Type B pancreatic cell (in vitro differentiated cells): ENCODE measurements at regions not wholly inside any gene's neighbourhood (a gene's known extent, or its start where the extent isn't known, plus 50 kb on each side); places are given as distances from the start of the nearest gene placed in this dataset.

ENCODE experiments used
- DNase-seq: peaks from one replicate; pipeline ENCODE4 v3.0.0; 2021; ENCODE audit warnings: mixed read lengths; ENCODE audit not compliant: unreplicated experiment; ENCODE audit errors: extremely low spot score
- H3K27ac Mint-ChIP-seq: 2 replicates; pipeline ENCODE4 v1.8.0; 2021; ENCODE audit warnings: mild to moderate bottlenecking, mixed read lengths
- H3K27me3 Mint-ChIP-seq: 2 replicates; pipeline ENCODE4 v1.8.0; 2021; ENCODE audit warnings: mixed read lengths
- H3K36me3 Mint-ChIP-seq: 2 replicates; pipeline ENCODE4 v1.8.0; 2021; ENCODE audit warnings: mixed read lengths
- H3K4me1 Mint-ChIP-seq: one replicate; pipeline ENCODE4 v1.8.0; 2021; ENCODE audit warnings: mixed read lengths; ENCODE audit not compliant: unreplicated experiment
- H3K4me3 Mint-ChIP-seq: 2 replicates; pipeline ENCODE4 v1.8.0; 2021; ENCODE audit warnings: mild to moderate bottlenecking, mixed read lengths
- H3K9me3 Mint-ChIP-seq: 2 replicates; pipeline ENCODE4 v1.8.0; 2021; ENCODE audit warnings: mixed read lengths
- TF ChIP-seq, protein P1 (sequence below): fragments of 200-600 bp; sonication (generic); conservative IDR thresholded peaks from 2 replicates; pipeline ENCODE4 v1.5.0; 2021; ENCODE audit warnings: antibody characterized with exemption, mild to moderate bottlenecking

DNA sequence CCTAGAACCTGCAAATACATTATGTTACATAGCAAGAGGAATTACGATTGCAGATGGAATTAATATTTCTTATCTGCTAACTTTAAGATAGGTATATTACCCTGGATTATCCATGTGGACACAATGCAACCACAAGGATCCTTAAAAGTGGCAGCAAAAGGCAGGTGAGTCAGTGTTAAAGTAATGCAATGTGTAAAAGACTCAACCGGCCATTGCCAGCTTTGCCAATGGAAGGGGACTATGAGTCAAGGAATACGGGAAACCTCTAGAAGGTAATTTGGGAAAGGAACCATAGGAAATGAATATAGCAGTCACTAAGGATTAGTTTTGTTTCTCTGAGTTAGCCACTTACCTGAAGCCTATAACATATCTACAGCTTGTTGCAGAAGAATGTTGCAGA, 692.1 kb upstream of the ZP4 start:
- no peak overlapping the region for H3K27ac Mint-ChIP-seq
- DNase-seq = no peak
- H3K36me3 Mint-ChIP-seq = no peaks in the 10 kb centered on the region
- H3K4me1 Mint-ChIP-seq = no peaks in the 10 kb centered on the region
- peaks cover 3% of the 10 kb centered on the region for H3K27me3 Mint-ChIP-seq
- peaks cover 4% of the 10 kb centered on the region for H3K9me3 Mint-ChIP-seq
- no peak overlapping the region for H3K4me3 Mint-ChIP-seq
- TF ChIP-seq, protein P1, sequence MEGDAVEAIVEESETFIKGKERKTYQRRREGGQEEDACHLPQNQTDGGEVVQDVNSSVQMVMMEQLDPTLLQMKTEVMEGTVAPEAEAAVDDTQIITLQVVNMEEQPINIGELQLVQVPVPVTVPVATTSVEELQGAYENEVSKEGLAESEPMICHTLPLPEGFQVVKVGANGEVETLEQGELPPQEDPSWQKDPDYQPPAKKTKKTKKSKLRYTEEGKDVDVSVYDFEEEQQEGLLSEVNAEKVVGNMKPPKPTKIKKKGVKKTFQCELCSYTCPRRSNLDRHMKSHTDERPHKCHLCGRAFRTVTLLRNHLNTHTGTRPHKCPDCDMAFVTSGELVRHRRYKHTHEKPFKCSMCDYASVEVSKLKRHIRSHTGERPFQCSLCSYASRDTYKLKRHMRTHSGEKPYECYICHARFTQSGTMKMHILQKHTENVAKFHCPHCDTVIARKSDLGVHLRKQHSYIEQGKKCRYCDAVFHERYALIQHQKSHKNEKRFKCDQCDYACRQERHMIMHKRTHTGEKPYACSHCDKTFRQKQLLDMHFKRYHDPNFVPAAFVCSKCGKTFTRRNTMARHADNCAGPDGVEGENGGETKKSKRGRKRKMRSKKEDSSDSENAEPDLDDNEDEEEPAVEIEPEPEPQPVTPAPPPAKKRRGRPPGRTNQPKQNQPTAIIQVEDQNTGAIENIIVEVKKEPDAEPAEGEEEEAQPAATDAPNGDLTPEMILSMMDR = no peak

DNA sequence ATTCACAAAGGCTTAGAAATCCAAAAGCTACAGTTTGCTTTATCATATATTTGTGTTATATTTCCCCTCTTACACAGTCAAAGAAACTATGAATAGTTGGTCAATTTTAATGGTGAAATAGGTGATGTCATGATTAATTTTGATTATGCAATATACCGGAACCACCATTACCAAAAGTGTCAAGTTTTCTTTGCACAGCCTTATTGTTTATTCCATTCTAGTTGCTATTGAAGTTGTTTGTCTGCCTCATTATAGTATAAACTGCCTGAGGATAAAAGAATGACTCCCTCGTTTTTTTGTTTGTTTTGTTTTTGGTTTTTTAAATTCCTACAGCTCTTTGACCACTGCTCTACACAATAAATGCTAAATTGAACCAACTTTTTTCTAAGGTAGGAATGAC, 690.6 kb upstream of the ZP4 start:
- Mint-ChIP-seq H3K9me3 (no peaks in the 10 kb centered on the region), H3K27me3 (peaks cover 3% of the 10 kb centered on the region), H3K4me3 (no peak overlapping the region), H3K36me3 (no peaks in the 10 kb centered on the region), H3K4me1 (no peaks in the 10 kb centered on the region), H3K27ac (no peak overlapping the region)
- TF ChIP-seq, protein P1 = no peak
- DNase-seq = no peak

DNA sequence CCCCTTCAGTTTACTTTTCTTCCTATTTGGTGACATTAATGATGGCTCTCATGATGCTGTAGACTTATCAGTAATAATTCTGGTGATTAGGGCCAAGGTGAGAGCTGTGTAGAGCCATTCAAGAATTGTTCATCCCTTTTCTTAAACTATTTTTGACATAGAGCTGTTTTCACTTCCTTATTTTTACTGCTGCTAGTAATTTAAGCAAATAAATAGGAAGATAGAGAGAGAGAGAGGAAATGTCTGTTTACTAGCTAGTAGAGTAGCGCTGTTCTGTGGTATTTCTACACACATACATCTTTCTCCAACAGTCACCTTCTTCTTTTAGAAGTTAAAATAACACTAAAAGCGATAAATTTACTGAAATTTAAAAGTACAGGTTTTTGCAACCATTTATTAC, 678.0 kb upstream of the ZP4 start:
- Mint-ChIP-seq H3K4me1 (no peaks in the 10 kb centered on the region), H3K27ac (no peak overlapping the region), H3K4me3 (no peak overlapping the region), H3K36me3 (no peaks in the 10 kb centered on the region), H3K27me3 (no peaks in the 10 kb centered on the region), H3K9me3 (peaks cover 4% of the 10 kb centered on the region)
- DNase-seq = no peak
- TF ChIP-seq, protein P1 = no peak

DNA sequence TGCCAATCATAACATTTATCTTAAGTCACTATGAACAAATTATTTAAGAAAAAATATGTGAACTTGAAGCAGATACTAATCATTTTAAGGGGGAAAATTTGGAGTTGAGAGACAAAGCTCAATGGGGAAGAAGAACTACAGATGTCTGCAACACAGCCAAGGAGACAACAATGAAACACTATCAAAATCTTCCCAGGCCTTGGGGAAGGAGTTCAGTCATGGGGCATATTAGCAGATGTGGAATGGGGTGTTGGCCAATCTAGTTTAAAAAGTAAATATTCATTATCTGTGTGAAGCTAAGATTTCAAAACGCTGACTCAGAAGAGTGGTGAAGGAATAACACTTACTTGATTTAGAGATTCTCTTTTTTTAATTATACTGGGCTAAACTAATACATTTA, 671.6 kb upstream of the ZP4 start:
- Mint-ChIP-seq H3K4me3 (no peak overlapping the region), H3K36me3 (no peaks in the 10 kb centered on the region), H3K27me3 (no peaks in the 10 kb centered on the region), H3K27ac (no peak overlapping the region), H3K9me3 (peaks cover 4% of the 10 kb centered on the region), H3K4me1 (no peaks in the 10 kb centered on the region)
- TF ChIP-seq, protein P1 = no peak
- DNase-seq = no peak

DNA sequence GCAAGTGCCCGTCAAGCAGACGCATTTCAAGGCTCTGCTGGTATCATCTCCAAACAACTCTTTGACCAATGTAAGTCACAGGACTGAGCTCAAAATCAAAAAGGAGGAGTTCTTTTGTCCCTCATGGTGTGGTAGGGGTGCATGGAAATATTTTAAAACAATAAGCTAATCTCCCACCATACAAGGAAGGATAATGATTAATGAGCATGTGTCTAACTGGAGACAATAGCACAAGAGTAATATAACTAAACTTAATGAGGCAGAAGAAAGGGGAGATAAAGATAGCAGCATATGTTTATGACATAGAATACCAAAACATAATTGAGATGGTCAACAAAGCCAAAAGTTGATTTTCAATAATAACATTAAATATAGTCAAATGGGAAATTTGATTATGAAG, 668.0 kb upstream of the ZP4 start:
- Mint-ChIP-seq H3K4me1 (no peaks in the 10 kb centered on the region), H3K4me3 (no peak overlapping the region), H3K36me3 (no peaks in the 10 kb centered on the region), H3K27ac (no peak overlapping the region), H3K9me3 (no peaks in the 10 kb centered on the region), H3K27me3 (no peaks in the 10 kb centered on the region)
- no peak for DNase-seq
- TF ChIP-seq, protein P1 = no peak

DNA sequence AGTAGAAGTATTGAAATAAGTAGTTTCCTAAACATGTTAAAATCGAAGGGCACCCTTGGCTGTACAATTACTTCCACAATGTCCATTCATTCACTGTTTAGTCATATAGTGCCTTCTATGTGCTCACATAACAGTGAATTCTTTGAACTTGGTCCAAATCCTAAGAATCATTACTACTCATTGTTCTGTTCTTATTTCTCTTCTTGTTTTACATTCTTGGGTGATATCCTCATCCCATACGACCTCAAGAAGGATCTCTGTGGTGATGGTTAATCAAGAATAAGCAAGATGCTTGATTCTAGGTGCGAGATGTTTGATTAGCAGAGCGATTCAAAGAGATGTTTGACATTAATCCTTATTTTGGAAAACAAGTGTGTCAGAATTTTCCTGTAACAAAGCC, 667.4 kb upstream of the ZP4 start:
- H3K27me3 Mint-ChIP-seq = no peaks in the 10 kb centered on the region

More for the DNA sequence above, 667.4 kb upstream of the ZP4 start:
- no peaks in the 10 kb centered on the region for H3K4me1 Mint-ChIP-seq
- no peak overlapping the region for H3K4me3 Mint-ChIP-seq
- H3K9me3 Mint-ChIP-seq = no peaks in the 10 kb centered on the region
- no peak for DNase-seq
- TF ChIP-seq, protein P1 = no peak
- no peaks in the 10 kb centered on the region for H3K36me3 Mint-ChIP-seq
- H3K27ac Mint-ChIP-seq = no peak overlapping the region
